COR-L47 (cell line): ENCODE measurements at regions not wholly inside any gene's neighbourhood (a gene's known extent, or its start where the extent isn't known, plus 50 kb on each side); places are given as distances from the start of the nearest gene placed in this dataset.
"Not testable (repeated sequence)": the region's sequence is repeated elsewhere in the genome, so short reads cannot be mapped to it uniquely, and the experiment has no call there.

Source experiments
- DNase-seq: peaks from one replicate; lab custom pipeline; 2025; lab: John Stamatoyannopoulos, UW

GRCh38 chr7:94311515-94311914, 83.2 kb upstream of the COL1A2 start:
- DNase-seq: no peak

- DNase-seq: no peak
Measured at GRCh38 chr7:94313926-94314325, 80.8 kb upstream of the COL1A2 start.

- DNase-seq: no peak
Measured at GRCh38 chr7:94314413-94315410, 80.0 kb upstream of the COL1A2 start.

- not testable (repeated sequence) for DNase-seq
Measured at GRCh38 chr7:94321138-94321537, 73.6 kb upstream of the COL1A2 start.

- DNase-seq: no peak
Measured at GRCh38 chr7:94323844-94324243, 70.9 kb upstream of the COL1A2 start.

- DNase-seq: no peak
Measured at GRCh38 chr7:94324380-94325121, 70.1 kb upstream of the COL1A2 start.

- no peak for DNase-seq
Measured at GRCh38 chr7:94325122-94325475, 69.6 kb upstream of the COL1A2 start.

- no peak for DNase-seq
Measured at GRCh38 chr7:94330269-94331020, 64.2 kb upstream of the COL1A2 start.

GRCh38 chr7:94332571-94332970, 62.1 kb upstream of the COL1A2 start:
- no peak for DNase-seq

GRCh38 chr7:94333810-94334209, 60.9 kb upstream of the COL1A2 start:
- no peak for DNase-seq

- DNase-seq: no peak
Measured at GRCh38 chr7:94335586-94335985, 59.1 kb upstream of the COL1A2 start.

- DNase-seq: no peak
Measured at GRCh38 chr7:94336009-94336408, 58.7 kb upstream of the COL1A2 start.

- DNase-seq: no peak
Measured at GRCh38 chr7:94338921-94339371, 55.7 kb upstream of the COL1A2 start.

- no peak for DNase-seq
Measured at GRCh38 chr7:94344826-94345225, 49.9 kb upstream of the COL1A2 start.
